ENCODE measurements at regions not wholly inside any gene's neighbourhood (a gene's known extent, or its start where the extent isn't known, plus 50 kb on each side); places are given as distances from the start of the nearest gene placed in this dataset.

DNA sequence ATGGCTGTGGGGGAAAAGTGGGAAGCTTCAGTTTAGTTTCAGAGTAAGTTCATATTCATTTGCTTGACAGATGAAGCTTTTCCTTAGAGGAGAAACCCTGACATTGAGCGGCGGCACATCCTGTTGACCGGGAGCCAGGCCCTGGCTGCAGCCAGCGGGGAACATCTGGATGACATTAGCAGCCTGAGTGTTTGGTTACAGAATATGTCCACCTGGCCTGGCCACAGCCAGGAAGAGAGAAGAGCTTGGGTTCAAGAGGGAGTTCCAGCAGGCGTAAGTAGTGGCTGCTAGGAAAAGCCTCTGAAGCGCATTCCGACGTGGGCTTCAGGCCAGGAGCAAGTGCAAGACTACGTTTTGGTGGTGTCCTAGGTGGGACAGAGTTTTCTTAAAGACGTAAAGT lies 144.9 kb upstream of the MYCN start (continued):
- TF ChIP-seq, protein P1, sequence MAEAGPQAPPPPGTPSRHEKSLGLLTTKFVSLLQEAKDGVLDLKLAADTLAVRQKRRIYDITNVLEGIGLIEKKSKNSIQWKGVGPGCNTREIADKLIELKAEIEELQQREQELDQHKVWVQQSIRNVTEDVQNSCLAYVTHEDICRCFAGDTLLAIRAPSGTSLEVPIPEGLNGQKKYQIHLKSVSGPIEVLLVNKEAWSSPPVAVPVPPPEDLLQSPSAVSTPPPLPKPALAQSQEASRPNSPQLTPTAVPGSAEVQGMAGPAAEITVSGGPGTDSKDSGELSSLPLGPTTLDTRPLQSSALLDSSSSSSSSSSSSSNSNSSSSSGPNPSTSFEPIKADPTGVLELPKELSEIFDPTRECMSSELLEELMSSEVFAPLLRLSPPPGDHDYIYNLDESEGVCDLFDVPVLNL (CRISPR knock-in tag; IDR thresholded peaks at IDR 0.05; ENCODE audit: borderline replicate concordance, low read depth), result no peak
- TF ChIP-seq FOXJ3 (CRISPR knock-in tag; IDR thresholded peaks at IDR 0.05; ENCODE audit: borderline replicate concordance), result no peak
- TF ChIP-seq GABPB1 (CRISPR knock-in tag; IDR thresholded peaks at IDR 0.05), result no peak

DNA sequence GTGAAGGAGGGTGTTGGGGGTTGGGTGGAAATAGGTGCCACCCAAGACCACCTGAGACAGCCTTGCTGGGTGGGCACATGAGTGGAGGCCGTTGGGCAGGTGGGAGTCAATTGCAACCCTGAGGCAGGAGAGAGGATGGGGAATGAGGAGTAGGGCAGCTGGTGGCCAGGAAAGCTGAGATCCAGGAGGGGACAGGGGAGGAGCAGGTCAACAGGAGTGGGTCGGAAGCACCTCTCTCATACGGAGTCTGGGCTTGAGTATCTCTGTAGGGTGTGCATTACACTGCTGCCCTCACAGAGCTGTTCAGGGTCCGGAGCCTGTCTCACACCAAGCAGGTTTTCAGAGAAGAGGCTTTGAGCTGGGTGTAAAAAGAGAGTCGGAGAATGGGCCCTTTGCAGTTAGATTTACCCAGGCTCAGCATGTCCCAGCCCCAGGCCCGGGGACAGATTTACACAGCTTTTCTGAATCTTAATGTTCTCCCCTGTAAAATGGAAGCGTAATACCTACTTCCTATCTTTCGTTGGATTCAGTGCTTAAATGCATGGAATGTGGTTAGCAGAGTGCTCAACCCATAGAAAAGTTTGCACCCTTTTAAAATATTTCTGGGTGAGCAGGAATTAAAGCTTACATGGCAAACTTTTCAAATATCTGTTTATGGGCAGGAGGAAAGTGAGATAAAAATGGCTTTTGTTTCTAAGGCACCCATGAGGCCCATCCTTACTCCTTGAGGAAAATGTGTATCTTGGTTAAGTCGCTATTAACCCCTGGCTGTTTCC lies 144.0 kb upstream of the MYCN start:
- TF ChIP-seq RORB (CRISPR knock-in tag; IDR thresholded peaks at IDR 0.05) (no peak), IRF2 (CRISPR knock-in tag; IDR thresholded peaks at IDR 0.05; ENCODE audit: borderline replicate concordance, low read depth) (no peak), ETV6 (CRISPR knock-in tag; IDR thresholded peaks at IDR 0.05) (no peak), TEAD4 (CRISPR knock-in tag; IDR thresholded peaks at IDR 0.05) (no peak), ZNF671 (CRISPR knock-in tag; IDR thresholded peaks at IDR 0.05) (no peak), PRRX2 (CRISPR knock-in tag; IDR thresholded peaks at IDR 0.05) (no peak), CREM (CRISPR knock-in tag; IDR thresholded peaks at IDR 0.05) (no peak)
- TF ChIP-seq, protein P2, sequence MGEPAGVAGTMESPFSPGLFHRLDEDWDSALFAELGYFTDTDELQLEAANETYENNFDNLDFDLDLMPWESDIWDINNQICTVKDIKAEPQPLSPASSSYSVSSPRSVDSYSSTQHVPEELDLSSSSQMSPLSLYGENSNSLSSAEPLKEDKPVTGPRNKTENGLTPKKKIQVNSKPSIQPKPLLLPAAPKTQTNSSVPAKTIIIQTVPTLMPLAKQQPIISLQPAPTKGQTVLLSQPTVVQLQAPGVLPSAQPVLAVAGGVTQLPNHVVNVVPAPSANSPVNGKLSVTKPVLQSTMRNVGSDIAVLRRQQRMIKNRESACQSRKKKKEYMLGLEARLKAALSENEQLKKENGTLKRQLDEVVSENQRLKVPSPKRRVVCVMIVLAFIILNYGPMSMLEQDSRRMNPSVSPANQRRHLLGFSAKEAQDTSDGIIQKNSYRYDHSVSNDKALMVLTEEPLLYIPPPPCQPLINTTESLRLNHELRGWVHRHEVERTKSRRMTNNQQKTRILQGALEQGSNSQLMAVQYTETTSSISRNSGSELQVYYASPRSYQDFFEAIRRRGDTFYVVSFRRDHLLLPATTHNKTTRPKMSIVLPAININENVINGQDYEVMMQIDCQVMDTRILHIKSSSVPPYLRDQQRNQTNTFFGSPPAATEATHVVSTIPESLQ (CRISPR knock-in tag; IDR thresholded peaks at IDR 0.05), result no peak
- TF ChIP-seq, protein P3, sequence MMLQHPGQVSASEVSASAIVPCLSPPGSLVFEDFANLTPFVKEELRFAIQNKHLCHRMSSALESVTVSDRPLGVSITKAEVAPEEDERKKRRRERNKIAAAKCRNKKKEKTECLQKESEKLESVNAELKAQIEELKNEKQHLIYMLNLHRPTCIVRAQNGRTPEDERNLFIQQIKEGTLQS (CRISPR knock-in tag; conservative IDR thresholded peaks at IDR 0.05), result no peak
- TF ChIP-seq, protein P4, sequence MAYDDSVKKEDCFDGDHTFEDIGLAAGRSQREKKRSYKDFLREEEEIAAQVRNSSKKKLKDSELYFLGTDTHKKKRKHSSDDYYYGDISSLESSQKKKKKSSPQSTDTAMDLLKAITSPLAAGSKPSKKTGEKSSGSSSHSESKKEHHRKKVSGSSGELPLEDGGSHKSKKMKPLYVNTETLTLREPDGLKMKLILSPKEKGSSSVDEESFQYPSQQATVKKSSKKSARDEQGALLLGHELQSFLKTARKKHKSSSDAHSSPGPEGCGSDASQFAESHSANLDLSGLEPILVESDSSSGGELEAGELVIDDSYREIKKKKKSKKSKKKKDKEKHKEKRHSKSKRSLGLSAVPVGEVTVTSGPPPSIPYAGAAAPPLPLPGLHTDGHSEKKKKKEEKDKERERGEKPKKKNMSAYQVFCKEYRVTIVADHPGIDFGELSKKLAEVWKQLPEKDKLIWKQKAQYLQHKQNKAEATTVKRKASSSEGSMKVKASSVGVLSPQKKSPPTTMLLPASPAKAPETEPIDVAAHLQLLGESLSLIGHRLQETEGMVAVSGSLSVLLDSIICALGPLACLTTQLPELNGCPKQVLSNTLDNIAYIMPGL (CRISPR knock-in tag; IDR thresholded peaks at IDR 0.05), result no peak
- TF ChIP-seq, protein P5, sequence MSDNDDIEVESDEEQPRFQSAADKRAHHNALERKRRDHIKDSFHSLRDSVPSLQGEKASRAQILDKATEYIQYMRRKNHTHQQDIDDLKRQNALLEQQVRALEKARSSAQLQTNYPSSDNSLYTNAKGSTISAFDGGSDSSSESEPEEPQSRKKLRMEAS (CRISPR knock-in tag; IDR thresholded peaks at IDR 0.05), result no peak
- TF ChIP-seq, protein P6, sequence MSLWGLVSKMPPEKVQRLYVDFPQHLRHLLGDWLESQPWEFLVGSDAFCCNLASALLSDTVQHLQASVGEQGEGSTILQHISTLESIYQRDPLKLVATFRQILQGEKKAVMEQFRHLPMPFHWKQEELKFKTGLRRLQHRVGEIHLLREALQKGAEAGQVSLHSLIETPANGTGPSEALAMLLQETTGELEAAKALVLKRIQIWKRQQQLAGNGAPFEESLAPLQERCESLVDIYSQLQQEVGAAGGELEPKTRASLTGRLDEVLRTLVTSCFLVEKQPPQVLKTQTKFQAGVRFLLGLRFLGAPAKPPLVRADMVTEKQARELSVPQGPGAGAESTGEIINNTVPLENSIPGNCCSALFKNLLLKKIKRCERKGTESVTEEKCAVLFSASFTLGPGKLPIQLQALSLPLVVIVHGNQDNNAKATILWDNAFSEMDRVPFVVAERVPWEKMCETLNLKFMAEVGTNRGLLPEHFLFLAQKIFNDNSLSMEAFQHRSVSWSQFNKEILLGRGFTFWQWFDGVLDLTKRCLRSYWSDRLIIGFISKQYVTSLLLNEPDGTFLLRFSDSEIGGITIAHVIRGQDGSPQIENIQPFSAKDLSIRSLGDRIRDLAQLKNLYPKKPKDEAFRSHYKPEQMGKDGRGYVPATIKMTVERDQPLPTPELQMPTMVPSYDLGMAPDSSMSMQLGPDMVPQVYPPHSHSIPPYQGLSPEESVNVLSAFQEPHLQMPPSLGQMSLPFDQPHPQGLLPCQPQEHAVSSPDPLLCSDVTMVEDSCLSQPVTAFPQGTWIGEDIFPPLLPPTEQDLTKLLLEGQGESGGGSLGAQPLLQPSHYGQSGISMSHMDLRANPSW (CRISPR knock-in tag; conservative IDR thresholded peaks at IDR 0.05; ENCODE audit: low read depth), result no peak
- TF ChIP-seq, protein P7, sequence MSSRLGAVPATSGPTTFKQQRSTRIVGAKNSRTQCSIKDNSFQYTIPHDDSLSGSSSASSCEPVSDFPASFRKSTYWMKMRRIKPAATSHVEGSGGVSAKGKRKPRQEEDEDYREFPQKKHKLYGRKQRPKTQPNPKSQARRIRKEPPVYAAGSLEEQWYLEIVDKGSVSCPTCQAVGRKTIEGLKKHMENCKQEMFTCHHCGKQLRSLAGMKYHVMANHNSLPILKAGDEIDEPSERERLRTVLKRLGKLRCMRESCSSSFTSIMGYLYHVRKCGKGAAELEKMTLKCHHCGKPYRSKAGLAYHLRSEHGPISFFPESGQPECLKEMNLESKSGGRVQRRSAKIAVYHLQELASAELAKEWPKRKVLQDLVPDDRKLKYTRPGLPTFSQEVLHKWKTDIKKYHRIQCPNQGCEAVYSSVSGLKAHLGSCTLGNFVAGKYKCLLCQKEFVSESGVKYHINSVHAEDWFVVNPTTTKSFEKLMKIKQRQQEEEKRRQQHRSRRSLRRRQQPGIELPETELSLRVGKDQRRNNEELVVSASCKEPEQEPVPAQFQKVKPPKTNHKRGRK (CRISPR knock-in tag; IDR thresholded peaks at IDR 0.05; ENCODE audit: borderline replicate concordance), result no peak
- TF ChIP-seq, protein P8, sequence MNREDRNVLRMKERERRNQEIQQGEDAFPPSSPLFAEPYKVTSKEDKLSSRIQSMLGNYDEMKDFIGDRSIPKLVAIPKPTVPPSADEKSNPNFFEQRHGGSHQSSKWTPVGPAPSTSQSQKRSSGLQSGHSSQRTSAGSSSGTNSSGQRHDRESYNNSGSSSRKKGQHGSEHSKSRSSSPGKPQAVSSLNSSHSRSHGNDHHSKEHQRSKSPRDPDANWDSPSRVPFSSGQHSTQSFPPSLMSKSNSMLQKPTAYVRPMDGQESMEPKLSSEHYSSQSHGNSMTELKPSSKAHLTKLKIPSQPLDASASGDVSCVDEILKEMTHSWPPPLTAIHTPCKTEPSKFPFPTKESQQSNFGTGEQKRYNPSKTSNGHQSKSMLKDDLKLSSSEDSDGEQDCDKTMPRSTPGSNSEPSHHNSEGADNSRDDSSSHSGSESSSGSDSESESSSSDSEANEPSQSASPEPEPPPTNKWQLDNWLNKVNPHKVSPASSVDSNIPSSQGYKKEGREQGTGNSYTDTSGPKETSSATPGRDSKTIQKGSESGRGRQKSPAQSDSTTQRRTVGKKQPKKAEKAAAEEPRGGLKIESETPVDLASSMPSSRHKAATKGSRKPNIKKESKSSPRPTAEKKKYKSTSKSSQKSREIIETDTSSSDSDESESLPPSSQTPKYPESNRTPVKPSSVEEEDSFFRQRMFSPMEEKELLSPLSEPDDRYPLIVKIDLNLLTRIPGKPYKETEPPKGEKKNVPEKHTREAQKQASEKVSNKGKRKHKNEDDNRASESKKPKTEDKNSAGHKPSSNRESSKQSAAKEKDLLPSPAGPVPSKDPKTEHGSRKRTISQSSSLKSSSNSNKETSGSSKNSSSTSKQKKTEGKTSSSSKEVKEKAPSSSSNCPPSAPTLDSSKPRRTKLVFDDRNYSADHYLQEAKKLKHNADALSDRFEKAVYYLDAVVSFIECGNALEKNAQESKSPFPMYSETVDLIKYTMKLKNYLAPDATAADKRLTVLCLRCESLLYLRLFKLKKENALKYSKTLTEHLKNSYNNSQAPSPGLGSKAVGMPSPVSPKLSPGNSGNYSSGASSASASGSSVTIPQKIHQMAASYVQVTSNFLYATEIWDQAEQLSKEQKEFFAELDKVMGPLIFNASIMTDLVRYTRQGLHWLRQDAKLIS (CRISPR knock-in tag; IDR thresholded peaks at IDR 0.05; ENCODE audit: borderline replicate concordance), result no peak
- Mint-ChIP-seq H3K4me3 (no peak overlapping the region), H3K4me1 (peaks cover 21% of the 10 kb centered on the region), H3K27ac (no peak overlapping the region), H3K9me3 (no peaks in the 10 kb centered on the region), H3K36me3 (no peaks in the 10 kb centered on the region), H3K27me3 (ENCODE audit: low read depth) (no peaks in the 10 kb centered on the region)
- ATAC-seq (no peak), DNase-seq (ENCODE audit: low spot score) (no peak)
- CTCF ChIA-PET, result interaction anchor here (0.5 to 3.0 kb wide), 7 partner anchors 12 to 711 kb away, joined by 3 to 24 read pairs (median 4); partner anchors contain the start of gene MYCN
- POLR2A ChIA-PET, result interaction anchor here (0.7 kb wide), 1 partner anchor 143 kb away, joined by 3 read pairs; no protein-coding TSS in a partner anchor
